B cell (primary cell): ENCODE measurements at regions not wholly inside any gene's neighbourhood (a gene's known extent, or its start where the extent isn't known, plus 50 kb on each side); places are given as distances from the start of the nearest gene placed in this dataset.

Experiments
- ATAC-seq: fragments of 200-7000 bp; cut with Tn5 transposase; one replicate; pipeline ENCODE4 v1.10.0; 2021; ENCODE audit warnings: low read depth, mild to moderate bottlenecking, moderate number of reproducible peaks, moderate library complexity
- CTCF ChIA-PET: fragments of 350-600 bp; sonication (Branson Sonifier 250); formaldehyde crosslinking; loops from one replicate; lab custom pipeline; 2021; ENCODE audit warnings: antibody characterized with exemption, inconsistent platforms; lab: Charles Lee
- POLR2A ChIA-PET: fragments of 350-600 bp; sonication (Branson Sonifier 250); formaldehyde crosslinking; loops from one replicate; lab custom pipeline; 2021; ENCODE audit warnings: antibody characterized with exemption; lab: Charles Lee
- DNase-seq: peaks from one replicate; pipeline ENCODE4 v3.0.0; 2013
- H2AFZ ChIP-seq: 2 replicates; pipeline ENCODE4 v1.6.1; 2012; ENCODE audit warnings: mild to moderate bottlenecking, low read depth, low read length; ENCODE audit not compliant: insufficient read depth, poor library complexity, severe bottlenecking
- H3K27ac ChIP-seq, 2 donors: 1 replicate in 1 of 2; 2 replicates in 1 of 2; pipeline ENCODE4 v1.5.1; 2012 to 2013; ENCODE audit warnings: low read length in 2 of 2, mild to moderate bottlenecking in 2 of 2, moderate library complexity in 1 of 2
- H3K27me3 ChIP-seq, 4 experiments: fragments of 200-600 bp in 1 of 4; sonication (generic) in 1 of 4; replicated peaks in 1 of 4; 1 replicate in 2 of 4; 2 replicates in 2 of 4; pipeline versions ENCODE4 v1.6.1 to v1.7.0; 2013 to 2016; ENCODE audit warnings: low read length in 3 of 4, mild to moderate bottlenecking in 2 of 4, mixed read lengths in 1 of 4, moderate library complexity in 1 of 4; ENCODE audit not compliant: insufficient read depth in 4 of 4, control insufficient read depth in 3 of 4; ENCODE audit errors: control extremely low read depth in 1 of 4
- H3K36me3 ChIP-seq, 2 experiments: replicated peaks in 1 of 2; 1 replicate in 1 of 2; 2 replicates in 1 of 2; pipeline versions ENCODE4 v1.6.1 to v1.7.1; 2013; ENCODE audit warnings: low read length in 1 of 2; ENCODE audit not compliant: insufficient read depth in 2 of 2, control insufficient read depth in 1 of 2; ENCODE audit errors: control extremely low read depth in 1 of 2, extremely low read depth in 1 of 2
- H3K4me1 ChIP-seq, 2 donors: fragments of 200-600 bp in 1 of 2; sonication (generic) in 1 of 2; 1 replicate in 1 of 2; 2 replicates in 1 of 2; pipeline versions ENCODE4 v1.5.1 to v1.6.1; 2013 to 2017; ENCODE audit warnings: low read length in 2 of 2; ENCODE audit not compliant: control insufficient read depth in 2 of 2, insufficient read depth in 2 of 2
- H3K4me2 ChIP-seq: replicated peaks from 2 replicates; pipeline ENCODE3; 2012; ENCODE audit warnings: mild to moderate bottlenecking, low read depth, low read length; ENCODE audit not compliant: poor library complexity, severe bottlenecking
- H3K4me3 ChIP-seq, 5 experiments: fragments of 200-600 bp in 1 of 5; sonication (generic) in 1 of 5; 1 replicate in 3 of 5; 2 replicates in 2 of 5; pipeline versions ENCODE4 v1.5.1 to v1.7.0; 2011 to 2016; ENCODE audit warnings: low read length in 4 of 5, mild to moderate bottlenecking in 4 of 5, low read depth in 2 of 5, control low read depth in 1 of 5, moderate library complexity in 1 of 5; ENCODE audit not compliant: insufficient read depth in 1 of 5; ENCODE audit errors: control extremely low read depth in 1 of 5, extremely low read depth in 1 of 5
- H3K79me2 ChIP-seq: fragments of 200-600 bp; sonication (generic); one replicate; pipeline ENCODE4 v1.6.0; 2016; ENCODE audit warnings: low read length; ENCODE audit not compliant: control insufficient read depth, insufficient read depth
- H3K9ac ChIP-seq: fragments of 200-600 bp; sonication (generic); 2 replicates; pipeline ENCODE4 v1.6.1; 2017; ENCODE audit warnings: mild to moderate bottlenecking, low read length, moderate library complexity
- H3K9me3 ChIP-seq, 3 donors: one replicate each; pipeline versions ENCODE4 v1.6.1 to v1.7.1; 2013; ENCODE audit warnings: low read length in 2 of 3; ENCODE audit not compliant: control insufficient read depth in 2 of 3, insufficient read depth in 1 of 3; ENCODE audit errors: control extremely low read depth in 1 of 3
- H4K20me1 ChIP-seq: 2 replicates; pipeline ENCODE4 v1.6.0; 2012; ENCODE audit warnings: mild to moderate bottlenecking, low read length; ENCODE audit not compliant: insufficient read depth, control insufficient read depth, poor library complexity, severe bottlenecking
- H3K27ac Mint-ChIP-seq: one replicate; pipeline ENCODE4 v1.8.0; 2021; ENCODE audit warnings: mixed read lengths
- H3K27me3 Mint-ChIP-seq: one replicate; pipeline ENCODE4 v1.8.0; 2021; ENCODE audit warnings: mixed read lengths
- H3K4me1 Mint-ChIP-seq: one replicate; pipeline ENCODE4 v1.8.0; 2021; ENCODE audit warnings: mixed read lengths
- H3K4me3 Mint-ChIP-seq: one replicate; pipeline ENCODE4 v1.8.0; 2021; ENCODE audit warnings: mixed read lengths
- H3K9me3 Mint-ChIP-seq: one replicate; pipeline ENCODE4 v1.8.0; 2022; ENCODE audit warnings: mixed read lengths; ENCODE audit not compliant: insufficient read depth
- CTCF ChIP-seq: fragments of 200-600 bp; IDR thresholded peaks from one replicate; pipeline ENCODE4 v1.8.0; 2022; ENCODE audit warnings: antibody characterized with exemption, mild to moderate bottlenecking
- EZH2 ChIP-seq: IDR thresholded peaks from 2 replicates; pipeline ENCODE4 v1.6.1; 2012; ENCODE audit warnings: borderline replicate concordance, low read depth, mild to moderate bottlenecking, moderate library complexity, low read length; ENCODE audit not compliant: insufficient read depth, poor library complexity, severe bottlenecking
- WGBS: methylation state at CpG from one replicate; pipeline ENCODE4 v1.1.5; 2013; ENCODE audit warnings: missing lambda C conversion rate; ENCODE audit not compliant: insufficient coverage; 5-methylcytosine and 5-hydroxymethylcytosine counted together
- intact Hi-C: fragments of 100-400 bp; cut with micrococcal nuclease; formaldehyde crosslinking; loops from one replicate; pipeline ENCODE4 v1.10.0; 2022

GRCh38 chr2:180481998-180482397, 474.9 kb upstream of the CWC22 start:
- Histone ChIP-seq H3K36me3 (no peaks in the 10 kb centered on the region), H3K27ac (no peak overlapping the region), H2AFZ (no peak overlapping the region), H3K9ac (no peak overlapping the region), H3K4me2 (no peak overlapping the region), H3K4me1 (no peaks in the 10 kb centered on the region), H4K20me1 (no peaks in the 10 kb centered on the region), H3K79me2 (no peaks in the 10 kb centered on the region), H3K9me3 (no peaks in the 10 kb centered on the region), H3K4me3 (no peak overlapping the region), H3K27me3 (no peaks in the 10 kb centered on the region)
- WGBS = no CpG with 5 or more reads among the region's 2 CpGs
- CTCF ChIA-PET = no interaction called here
- no peaks in the 10 kb centered on the region for H3K9me3 Mint-ChIP-seq
- ATAC-seq = no peak
- intact Hi-C loops = no loop called here
- TF ChIP-seq EZH2 = no peak
- TF ChIP-seq CTCF = no peak
- DNase-seq = no peak
- POLR2A ChIA-PET = no interaction called here
- H3K4me3 Mint-ChIP-seq = no peak overlapping the region
- H3K27ac Mint-ChIP-seq = no peak overlapping the region
- H3K4me1 Mint-ChIP-seq = no peaks in the 10 kb centered on the region
- no peaks in the 10 kb centered on the region for H3K27me3 Mint-ChIP-seq

- no peaks in the 10 kb centered on the region for H3K36me3 ChIP-seq
- POLR2A ChIA-PET = no interaction called here
- no peak overlapping the region for H3K27ac Mint-ChIP-seq
- no peaks in the 10 kb centered on the region for H3K27me3 ChIP-seq
- CTCF ChIA-PET = no interaction called here
- no peak overlapping the region for H3K4me3 Mint-ChIP-seq
- no peaks in the 10 kb centered on the region for H3K9me3 Mint-ChIP-seq
- H3K4me2 ChIP-seq = no peak overlapping the region
- H3K9me3 ChIP-seq = no peaks in the 10 kb centered on the region
- no peaks in the 10 kb centered on the region for H3K27me3 Mint-ChIP-seq
- no peaks in the 10 kb centered on the region for H3K4me1 Mint-ChIP-seq
- no peak for TF ChIP-seq CTCF
- no peaks in the 10 kb centered on the region for H4K20me1 ChIP-seq
- no peaks in the 10 kb centered on the region for H3K4me1 ChIP-seq
- no peak overlapping the region for H2AFZ ChIP-seq
- no peak overlapping the region for H3K27ac ChIP-seq
- no peak overlapping the region for H3K4me3 ChIP-seq
- no peak overlapping the region for H3K9ac ChIP-seq
- ATAC-seq = no peak
- no peaks in the 10 kb centered on the region for H3K79me2 ChIP-seq
- intact Hi-C loops = no loop called here
- DNase-seq = no peak
These were observed 471.8 kb upstream of the CWC22 start for GRCh38 chr2:180478883-180479282.
